ENCODE measurements at regions not wholly inside any gene's neighbourhood (a gene's known extent, or its start where the extent isn't known, plus 50 kb on each side); places are given as distances from the start of the nearest gene placed in this dataset.

- peak; percentile 71 for DNase-seq (ENCODE audit: low spot score)
Observed at GRCh38 chr11:64501500-64502427, 54.0 kb upstream of the SLC22A11 start.

DNA sequence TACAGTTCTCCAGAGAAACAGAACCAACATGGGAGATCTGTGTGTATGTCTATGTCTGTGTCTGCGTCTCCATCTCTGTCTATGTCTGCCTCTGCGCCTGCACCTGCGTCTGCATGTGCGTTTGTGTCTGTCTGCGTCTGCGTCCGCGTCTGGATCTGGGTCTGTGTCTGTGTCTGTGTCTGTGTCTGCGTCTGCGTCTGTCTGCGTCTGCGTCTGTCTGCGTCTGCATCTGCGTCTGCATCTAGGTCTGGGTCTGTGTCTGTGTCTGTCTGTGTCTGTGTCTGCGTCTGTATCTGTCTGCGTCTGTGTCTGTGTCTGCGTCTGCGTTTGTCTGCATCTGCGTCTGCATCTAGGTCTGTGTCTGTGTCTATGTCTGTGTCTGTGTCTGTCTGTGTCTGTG lies 53.1 kb upstream of the SLC22A11 start:
- DNase-seq (ENCODE audit: low spot score): no peak

DNA sequence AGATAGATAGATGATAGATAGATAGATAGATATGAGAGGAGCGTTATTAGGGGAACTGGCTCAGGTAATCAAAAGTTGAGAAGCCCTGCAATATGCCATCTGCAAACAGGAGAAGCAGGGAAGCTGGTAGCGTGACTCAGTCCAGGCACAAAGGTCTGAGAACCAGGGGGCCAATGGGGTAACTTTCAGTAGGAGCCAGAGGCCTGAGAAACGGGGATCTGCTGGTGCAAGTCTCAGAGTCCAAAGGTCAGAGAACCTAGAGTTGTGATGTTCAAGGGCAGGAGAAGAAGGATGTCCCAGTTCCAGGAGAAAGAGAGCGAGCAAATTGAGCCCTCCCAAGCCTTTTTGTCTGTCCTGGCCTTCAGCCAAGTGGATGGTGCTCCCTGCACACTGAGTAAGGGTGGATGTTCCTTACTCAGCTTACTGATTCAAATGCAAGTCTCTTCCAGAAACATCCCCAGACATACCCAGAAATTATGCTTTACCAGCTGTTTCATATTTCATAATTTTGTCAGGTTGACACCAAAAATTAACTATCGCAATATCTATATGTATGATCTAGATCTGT lies 52.5 kb upstream of the SLC22A11 start:
- no peak for DNase-seq (ENCODE audit: low spot score)

DNA sequence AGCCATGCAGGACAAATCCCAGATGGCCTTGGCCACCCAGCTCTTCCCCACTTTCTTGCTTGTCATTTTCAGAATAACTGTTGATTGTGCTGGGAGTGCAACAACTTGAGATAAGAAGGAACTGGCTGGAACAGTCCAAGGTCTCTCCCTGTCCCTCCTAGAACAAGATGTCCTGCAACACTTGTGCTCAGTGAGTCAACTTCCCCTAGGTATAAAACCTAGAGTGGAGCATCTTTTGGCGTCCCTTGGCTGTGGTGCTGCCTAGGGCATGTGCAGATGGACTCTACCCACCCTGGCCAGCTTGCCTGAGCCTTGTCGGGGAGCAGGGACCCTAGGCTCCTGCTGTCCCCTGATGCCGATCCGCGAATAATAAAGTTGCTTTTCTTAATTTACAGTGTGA lies 50.7 kb upstream of the SLC22A11 start:
- no peak for DNase-seq (ENCODE audit: low spot score)

Measured in SW480 (cell line).